ENCODE measurements at regions not wholly inside any gene's neighbourhood (a gene's known extent, or its start where the extent isn't known, plus 50 kb on each side); places are given as distances from the start of the nearest gene placed in this dataset.

DNA sequence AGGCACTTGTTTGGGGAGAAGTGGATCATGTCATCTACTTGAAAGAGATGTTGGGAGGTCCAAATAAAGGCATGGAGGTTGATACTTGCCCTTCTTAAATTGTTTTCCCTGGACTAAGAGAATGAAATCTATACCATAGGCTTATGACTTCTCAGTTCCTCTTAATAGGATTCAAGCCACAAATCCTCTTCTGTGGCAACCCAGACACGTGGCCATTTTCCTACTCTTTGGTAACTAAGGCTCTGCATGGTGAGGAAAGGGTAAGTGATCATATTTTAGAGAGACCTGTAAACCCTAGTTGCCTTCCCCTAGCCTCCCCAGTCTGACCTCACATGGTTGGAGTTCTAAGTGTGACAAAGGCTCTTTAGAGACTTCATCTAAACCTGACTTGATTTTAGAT lies 72.9 kb upstream of the CD44 start:
- DNase-seq = no peak
- TF ChIP-seq GATA1 (IDR thresholded peaks at IDR 0.05; ENCODE audit: low read depth, low read length) = no peak
- TF ChIP-seq POLR2A (IDR thresholded peaks at IDR 0.05; ENCODE audit: low read length) = no peak

DNA sequence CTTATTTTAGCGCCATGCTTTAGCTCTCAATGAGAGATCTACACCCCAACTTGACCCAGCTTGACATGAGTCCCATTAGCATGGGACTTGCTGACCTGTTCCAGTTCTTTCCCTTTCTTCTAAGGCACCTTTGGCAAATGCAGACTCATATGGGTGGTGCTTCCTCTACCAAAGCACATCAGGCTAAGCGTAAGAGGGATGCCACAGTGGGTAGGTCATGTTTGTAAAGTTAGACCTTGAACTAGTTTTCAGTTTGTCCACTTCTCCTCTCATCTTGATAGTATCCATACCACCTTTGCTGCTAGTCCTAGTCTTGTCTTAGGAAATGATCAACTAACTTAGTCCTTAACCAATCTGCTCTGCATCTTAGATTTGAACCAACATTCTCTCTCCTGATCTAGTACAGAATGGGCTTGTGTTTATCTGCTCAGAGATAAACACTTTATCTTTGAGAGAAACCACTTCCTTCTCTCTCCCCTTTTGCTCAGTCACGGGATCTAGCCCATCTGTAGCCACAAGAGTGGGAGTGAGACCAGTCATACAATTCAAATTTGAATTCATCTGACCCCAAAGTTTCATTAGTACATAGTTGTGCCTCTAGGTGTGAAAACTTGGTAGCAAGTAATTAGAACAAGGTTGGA lies 72.1 kb upstream of the CD44 start:
- DNase-seq = peak in 1 of 2 experiments; percentile 16

DNA sequence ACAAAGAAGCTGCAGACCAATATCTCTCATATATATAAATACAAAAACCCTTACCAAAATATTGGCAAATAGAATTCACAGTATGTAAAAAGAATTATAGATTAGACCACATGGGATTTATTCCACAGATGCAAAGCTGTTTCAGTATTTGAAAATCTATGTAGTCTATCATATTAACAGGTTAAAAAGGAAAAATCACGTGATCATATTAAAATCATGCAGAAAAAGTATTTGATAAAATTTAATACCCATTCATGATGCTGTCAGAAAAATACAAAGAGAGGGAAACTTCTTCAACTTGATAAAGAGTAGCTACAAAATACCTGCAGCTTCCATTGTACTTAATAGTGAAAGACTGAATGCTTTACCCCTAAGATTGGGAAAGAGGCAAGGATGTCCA lies 67.2 kb upstream of the CD44 start:
- TF ChIP-seq POLR2A (IDR thresholded peaks at IDR 0.05; ENCODE audit: low read length) (no peak), GATA1 (IDR thresholded peaks at IDR 0.05; ENCODE audit: low read depth, low read length) (no peak)
- no peak for DNase-seq

More for the DNA sequence above, 72.1 kb upstream of the CD44 start:
- TF ChIP-seq GATA1 (IDR thresholded peaks at IDR 0.05; ENCODE audit: low read depth, low read length) = no peak
- no peak for TF ChIP-seq POLR2A (IDR thresholded peaks at IDR 0.05; ENCODE audit: low read length)

DNA sequence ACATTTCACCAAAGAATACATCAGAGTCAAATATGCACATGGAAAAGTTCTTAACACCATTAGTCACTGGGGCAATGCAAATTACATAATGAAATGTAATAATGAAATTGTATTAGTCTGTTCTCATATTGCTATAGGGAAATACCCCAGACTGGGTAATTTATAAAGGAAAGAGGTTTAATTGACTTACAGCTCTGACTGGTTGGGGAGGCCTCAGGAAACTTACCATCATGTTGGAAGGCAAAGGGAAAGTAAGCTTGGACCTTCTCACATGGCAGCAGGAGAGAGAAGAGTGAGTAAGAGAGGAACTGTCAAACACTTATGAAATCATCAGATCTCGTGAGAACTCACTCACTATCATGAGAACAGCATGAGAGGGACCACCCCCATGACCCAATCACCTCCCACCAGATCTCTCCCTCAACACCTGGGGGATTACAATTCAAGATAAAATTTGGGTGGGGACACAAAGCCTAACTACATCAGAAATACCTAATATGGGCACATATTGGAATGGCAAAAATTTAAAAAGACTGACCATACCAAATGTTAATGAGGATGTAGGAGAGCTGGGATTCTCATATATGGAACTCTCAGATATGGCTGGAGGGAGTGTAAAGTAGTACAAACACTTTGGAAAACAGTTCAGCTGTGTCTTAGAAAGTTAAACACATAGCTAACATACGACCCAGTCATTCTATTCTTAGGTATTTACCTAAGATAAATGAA lies 65.1 kb upstream of the CD44 start:
- TF ChIP-seq POLR2A (IDR thresholded peaks at IDR 0.05; ENCODE audit: low read length) (no peak), GATA1 (IDR thresholded peaks at IDR 0.05; ENCODE audit: low read depth, low read length) (no peak)
- DNase-seq = peak; percentile 37 to 72

DNA sequence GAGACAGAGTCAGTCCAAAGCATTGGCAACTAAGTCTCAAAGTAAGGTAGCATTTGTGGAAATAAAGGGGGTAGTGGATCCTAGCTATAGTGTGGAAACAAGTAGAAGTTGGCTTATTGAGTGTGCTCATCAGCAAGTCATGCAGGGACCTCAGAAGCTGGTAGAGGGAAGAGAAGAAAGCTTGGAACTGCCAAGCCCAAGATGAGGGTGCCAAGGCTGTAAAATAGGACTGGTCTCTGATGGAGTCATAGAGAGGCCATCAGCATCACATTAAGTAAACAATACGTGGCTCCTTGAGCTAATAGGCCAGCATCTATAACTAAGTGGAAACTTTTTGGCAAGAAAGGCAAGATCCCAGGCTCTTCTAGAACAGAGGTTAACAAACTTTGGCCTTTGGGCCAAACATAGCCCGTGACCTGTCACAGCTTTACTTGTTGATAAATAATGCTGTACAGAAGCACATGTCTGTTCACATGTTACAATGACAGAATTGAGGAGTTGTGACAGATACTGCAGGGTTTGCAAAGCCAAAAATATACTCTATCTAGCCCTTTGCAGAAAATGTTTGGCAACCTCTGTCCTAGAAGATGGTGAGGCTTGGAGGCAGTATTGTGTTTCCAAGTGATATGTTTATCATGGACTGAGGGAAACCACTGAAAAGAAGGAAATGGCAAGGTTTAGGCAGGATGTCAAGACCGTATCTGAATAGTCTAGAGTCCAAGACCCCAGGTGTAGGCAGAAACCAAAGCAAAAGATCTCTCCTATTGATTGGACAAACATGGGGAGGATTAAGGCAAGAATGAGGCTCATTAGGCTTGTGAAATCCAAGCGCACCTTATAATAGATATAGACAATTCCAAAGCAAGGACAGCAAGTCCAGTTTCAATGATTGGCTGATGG lies 62.5 kb upstream of the CD44 start:
- TF ChIP-seq GATA1 (IDR thresholded peaks at IDR 0.05; ENCODE audit: low read depth, low read length) = no peak
- TF ChIP-seq POLR2A (IDR thresholded peaks at IDR 0.05; ENCODE audit: low read length) = no peak

DNA sequence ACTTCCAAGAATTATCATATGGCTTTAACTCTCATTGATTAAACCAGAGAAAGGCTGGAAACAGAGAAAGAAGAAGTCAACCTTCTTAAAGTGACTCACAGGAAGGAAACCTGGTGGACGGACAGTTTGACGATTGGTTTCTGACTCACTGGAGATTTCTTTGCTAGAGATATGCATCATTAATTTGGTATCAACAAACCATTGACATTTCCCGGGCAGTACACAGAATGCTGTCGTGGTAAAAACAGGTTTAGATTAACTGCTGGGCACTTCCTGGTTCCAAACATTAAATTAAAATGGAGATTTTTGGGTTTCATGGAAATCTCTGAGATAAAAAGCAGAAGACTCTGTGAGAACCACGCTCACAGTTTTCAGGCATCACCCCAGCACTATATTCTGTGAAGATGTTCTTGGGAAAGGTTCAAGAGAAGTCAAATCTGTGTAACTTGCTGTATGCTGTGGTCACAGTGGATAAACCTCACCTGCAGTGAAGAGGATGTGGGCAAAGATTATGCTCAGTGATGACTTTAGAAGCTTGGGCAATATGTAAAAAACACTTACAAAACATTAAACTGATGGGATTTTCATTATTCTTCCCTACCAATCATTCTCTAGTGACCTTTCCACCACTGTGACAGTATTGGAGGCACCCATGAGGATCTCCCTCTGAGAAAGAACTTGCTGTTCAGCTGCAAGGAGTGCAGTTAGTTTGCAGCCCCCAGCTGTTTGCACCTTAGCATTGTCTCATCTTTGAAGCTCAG lies 61.1 kb upstream of the CD44 start:
- peak in 1 of 2 experiments; percentile 17 for DNase-seq
- TF ChIP-seq POLR2A (IDR thresholded peaks at IDR 0.05; ENCODE audit: low read length) = no peak
- TF ChIP-seq GATA1 (IDR thresholded peaks at IDR 0.05; ENCODE audit: low read depth, low read length) = no peak

More for the DNA sequence above, 62.5 kb upstream of the CD44 start:
- DNase-seq = no peak

DNA sequence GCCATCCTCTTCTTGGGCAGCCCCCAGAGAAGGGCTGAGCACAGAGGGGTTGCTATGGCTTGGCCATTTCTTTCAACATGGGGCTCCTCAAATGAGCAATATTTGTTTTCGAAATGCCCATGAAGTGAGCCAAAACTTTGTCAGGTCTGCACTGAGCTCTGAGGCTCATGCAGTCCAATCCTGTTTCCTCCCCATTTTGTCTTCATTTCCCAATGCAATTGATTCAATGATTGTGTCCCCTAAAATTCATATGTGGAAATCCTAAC lies 60.6 kb upstream of the CD44 start:
- TF ChIP-seq POLR2A (IDR thresholded peaks at IDR 0.05; ENCODE audit: low read length) (no peak), GATA1 (IDR thresholded peaks at IDR 0.05; ENCODE audit: low read depth, low read length) (no peak)
- DNase-seq = no peak

DNA sequence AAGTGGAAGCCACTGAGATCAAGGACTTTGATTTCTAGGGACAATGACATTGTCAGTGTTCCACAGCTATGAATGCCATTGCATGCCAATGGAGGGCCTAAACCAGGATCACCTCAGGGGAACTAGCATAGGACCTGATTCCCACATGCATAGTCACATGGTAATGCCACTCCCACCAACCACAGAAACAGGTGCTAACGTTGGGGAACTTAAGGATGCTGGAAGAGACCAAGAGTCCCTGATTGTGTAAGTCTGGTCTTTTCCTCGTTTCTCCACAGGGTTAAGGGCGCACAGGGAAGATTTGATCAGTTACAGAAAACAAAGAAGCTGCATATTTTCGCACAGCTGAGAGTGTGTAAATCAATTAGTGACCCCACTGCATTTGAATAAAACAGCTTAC lies 59.4 kb upstream of the CD44 start:
- DNase-seq = no peak
- no peak for TF ChIP-seq GATA1 (IDR thresholded peaks at IDR 0.05; ENCODE audit: low read depth, low read length)
- no peak for TF ChIP-seq POLR2A (IDR thresholded peaks at IDR 0.05; ENCODE audit: low read length)

DNA sequence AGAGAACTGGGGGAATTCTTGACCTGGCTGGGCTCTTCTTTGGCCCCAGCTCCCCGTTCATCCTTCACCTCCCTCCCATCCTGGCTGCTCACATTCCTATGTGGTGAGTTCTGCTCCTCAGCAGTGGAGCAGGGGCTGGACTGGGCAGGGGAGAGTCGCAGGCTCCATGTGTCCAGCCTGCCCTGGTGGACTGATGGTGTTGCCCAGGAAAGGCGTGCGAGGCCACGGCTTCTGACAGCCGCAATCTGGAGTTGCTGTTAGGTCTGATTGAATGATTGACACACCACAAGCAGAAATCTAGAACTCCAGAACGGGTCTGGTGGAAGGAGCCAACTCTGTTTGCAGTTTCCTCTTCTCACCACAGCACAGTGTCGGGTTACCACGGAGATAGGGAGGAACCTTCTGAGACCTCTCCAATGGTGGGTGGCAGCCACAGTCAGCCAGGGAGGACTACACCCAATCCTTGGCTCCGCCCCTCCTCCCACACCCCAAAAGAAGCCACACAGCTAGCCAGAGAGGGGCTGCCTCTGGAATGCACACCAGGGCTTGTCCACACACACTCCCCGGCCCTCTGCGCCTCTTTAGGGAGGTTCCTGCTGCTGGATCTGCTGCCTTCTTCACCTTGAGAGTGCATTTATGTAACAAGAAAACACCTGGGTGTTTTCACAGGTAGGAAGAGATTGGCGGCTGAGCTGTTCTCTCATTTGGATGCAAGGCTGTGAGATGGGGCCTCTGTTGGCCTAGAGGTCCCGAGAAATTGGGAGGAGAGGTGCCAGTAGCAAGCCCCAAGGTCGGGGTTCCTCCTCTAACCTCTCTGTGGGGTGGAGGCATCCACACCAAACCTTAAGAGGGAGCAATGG lies 56.4 kb upstream of the CD44 start:
- DNase-seq = peak; percentile 69 to 80
- TF ChIP-seq GATA1 (IDR thresholded peaks at IDR 0.05; ENCODE audit: low read depth, low read length) = no peak
- no peak for TF ChIP-seq POLR2A (IDR thresholded peaks at IDR 0.05; ENCODE audit: low read length)

DNA sequence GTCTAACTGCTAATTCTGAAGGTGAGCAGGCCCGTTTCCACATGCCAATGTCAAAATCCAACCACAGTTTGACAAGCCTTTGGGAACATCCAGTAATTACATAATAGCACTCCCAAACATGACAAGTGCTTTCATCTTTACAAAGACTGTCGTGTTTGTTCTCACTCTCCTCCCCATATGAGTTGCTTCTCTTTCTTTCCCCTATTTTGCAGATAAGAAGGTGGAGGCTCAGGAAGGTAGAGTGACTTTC lies 55.9 kb upstream of the CD44 start:
- no peak for TF ChIP-seq GATA1 (IDR thresholded peaks at IDR 0.05; ENCODE audit: low read depth, low read length)
- no peak for DNase-seq

DNA sequence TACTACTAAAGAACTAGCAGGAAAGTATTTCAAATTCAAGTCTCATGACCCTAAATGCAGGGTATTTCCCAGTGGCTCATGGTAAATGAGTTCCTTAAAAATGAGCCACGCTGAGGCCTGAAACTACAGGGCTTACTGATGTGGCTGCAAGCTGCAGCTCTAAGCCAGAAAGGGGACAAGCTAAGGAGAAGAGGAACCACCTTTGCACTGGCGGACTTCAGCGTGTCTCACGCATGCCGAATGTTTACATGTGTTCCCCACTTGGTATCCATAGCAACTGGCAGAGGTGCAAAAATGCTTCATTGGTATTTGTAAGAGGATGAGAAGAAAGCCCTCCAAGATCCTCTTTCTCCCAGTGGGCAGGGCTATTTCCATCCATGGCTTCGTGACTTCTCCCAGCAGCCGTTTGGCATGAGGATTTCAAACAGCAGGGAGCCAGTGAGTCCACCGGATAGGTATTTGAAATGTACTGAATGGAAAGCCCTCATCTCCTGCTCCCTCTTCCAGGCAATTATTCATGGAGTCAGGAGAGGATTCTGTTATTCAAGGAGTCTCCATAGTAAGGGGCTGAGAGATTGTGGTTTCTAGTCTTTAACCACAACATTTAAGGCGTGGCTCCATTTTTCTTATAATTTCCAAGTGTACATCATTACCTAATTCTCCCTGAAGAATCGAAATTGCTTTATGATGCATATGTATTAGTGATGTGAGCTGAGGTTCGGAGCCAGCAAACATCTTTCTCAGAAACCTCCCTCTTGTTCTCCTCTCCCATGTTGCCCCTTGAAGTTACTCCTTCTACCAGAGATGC lies 55.3 kb upstream of the CD44 start:
- no peak for TF ChIP-seq POLR2A (IDR thresholded peaks at IDR 0.05; ENCODE audit: low read length)
- no peak for TF ChIP-seq GATA1 (IDR thresholded peaks at IDR 0.05; ENCODE audit: low read depth, low read length)
- peak; percentile 19 to 25 for DNase-seq

DNA sequence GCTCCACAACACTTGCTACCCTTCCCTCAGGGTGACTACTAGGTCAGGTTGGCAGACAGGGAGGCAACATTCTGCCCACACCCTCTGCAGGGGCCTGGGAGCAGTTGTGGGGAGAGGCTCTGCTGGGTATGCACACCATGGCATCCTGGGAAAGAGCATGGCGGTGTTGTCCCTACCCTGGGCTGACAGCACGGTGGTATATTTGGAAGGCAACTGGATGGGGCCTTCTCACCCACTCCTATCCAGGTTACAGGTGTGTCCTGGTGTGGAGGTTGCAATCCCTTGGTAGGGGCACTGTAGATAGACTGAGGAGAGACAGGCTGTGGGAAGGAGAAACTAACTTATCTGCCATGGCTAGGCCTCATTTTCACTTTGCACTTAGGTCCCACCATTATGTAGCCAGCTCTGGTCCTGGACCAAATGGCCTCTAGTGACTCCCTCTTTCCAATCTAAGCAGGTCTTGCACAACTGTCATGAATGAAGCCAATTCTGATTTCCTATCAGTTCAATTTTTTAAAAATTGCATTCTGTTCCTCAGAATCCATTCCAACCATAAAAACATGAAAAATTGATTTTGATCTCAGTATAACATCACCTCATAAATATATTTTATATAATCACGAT lies 54.0 kb upstream of the CD44 start:
- TF ChIP-seq POLR2A (IDR thresholded peaks at IDR 0.05; ENCODE audit: low read length) (no peak), GATA1 (IDR thresholded peaks at IDR 0.05; ENCODE audit: low read depth, low read length) (no peak)
- DNase-seq = no peak

All from erythroblast (primary cell).